Glutamatergic neuron (in vitro differentiated cells): ENCODE measurements at regions not wholly inside any gene's neighbourhood (a gene's known extent, or its start where the extent isn't known, plus 50 kb on each side); places are given as distances from the start of the nearest gene placed in this dataset.
"Not testable (repeated sequence)": the region's sequence is repeated elsewhere in the genome, so short reads cannot be mapped to it uniquely, and the experiment has no call there.

Source experiments
- DNase-seq: peaks from one replicate; pipeline ENCODE4 v3.0.0; 2022
- H3K27ac Mint-ChIP-seq: one replicate; pipeline ENCODE4 v1.8.0; 2020; ENCODE audit warnings: mild to moderate bottlenecking, mixed read lengths, inconsistent platforms; ENCODE audit not compliant: unreplicated experiment
- H3K27me3 Mint-ChIP-seq: one replicate; pipeline ENCODE4 v1.8.0; 2020; ENCODE audit warnings: mild to moderate bottlenecking, moderate library complexity, mixed read lengths, inconsistent platforms; ENCODE audit not compliant: unreplicated experiment
- H3K36me3 Mint-ChIP-seq: one replicate; pipeline ENCODE4 v1.8.0; 2020; ENCODE audit warnings: mild to moderate bottlenecking, mixed read lengths, inconsistent platforms; ENCODE audit not compliant: unreplicated experiment
- H3K4me1 Mint-ChIP-seq: one replicate; pipeline ENCODE4 v1.8.0; 2020; ENCODE audit warnings: mild to moderate bottlenecking, low read depth, mixed read lengths, inconsistent platforms; ENCODE audit not compliant: unreplicated experiment
- H3K4me3 Mint-ChIP-seq: one replicate; pipeline ENCODE4 v1.8.0; 2020; ENCODE audit warnings: mild to moderate bottlenecking, mixed read lengths, inconsistent platforms; ENCODE audit not compliant: unreplicated experiment
- H3K9me3 Mint-ChIP-seq: one replicate; pipeline ENCODE4 v1.8.0; 2020; ENCODE audit warnings: mild to moderate bottlenecking, moderate library complexity, mixed read lengths, inconsistent platforms; ENCODE audit not compliant: unreplicated experiment
- TF ChIP-seq, protein P1 (sequence below): fragments of 200-600 bp; sonication (generic); IDR thresholded peaks from one replicate; pipeline ENCODE4 v1.5.0; 2021; ENCODE audit not compliant: partially characterized antibody, unreplicated experiment

DNA sequence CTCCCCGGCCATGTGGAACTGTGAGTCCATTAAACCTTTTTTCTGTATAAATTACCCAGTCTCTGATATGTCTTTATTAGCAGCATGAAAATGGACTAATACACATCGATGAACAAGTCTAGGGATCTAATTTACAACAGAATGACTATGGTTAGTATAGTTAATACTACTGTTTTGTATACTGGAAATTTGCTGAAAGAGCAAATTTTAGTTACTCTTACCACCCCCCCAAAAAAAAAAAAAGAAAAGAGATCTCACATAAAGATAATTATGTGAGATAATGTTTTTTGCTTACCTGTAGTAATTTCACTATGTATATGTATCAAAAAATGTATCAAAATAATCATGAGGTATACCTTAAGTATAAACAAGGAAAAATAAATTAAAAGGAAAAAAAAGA, 199.5 kb upstream of the GRM3 start:
- Mint-ChIP-seq H3K4me1 (peaks cover 16% of the 10 kb centered on the region), H3K9me3 (peaks cover 2% of the 10 kb centered on the region), H3K4me3 (no peak overlapping the region), H3K36me3 (no peaks in the 10 kb centered on the region), H3K27me3 (no peaks in the 10 kb centered on the region), H3K27ac (no peak overlapping the region)
- TF ChIP-seq, protein P1, sequence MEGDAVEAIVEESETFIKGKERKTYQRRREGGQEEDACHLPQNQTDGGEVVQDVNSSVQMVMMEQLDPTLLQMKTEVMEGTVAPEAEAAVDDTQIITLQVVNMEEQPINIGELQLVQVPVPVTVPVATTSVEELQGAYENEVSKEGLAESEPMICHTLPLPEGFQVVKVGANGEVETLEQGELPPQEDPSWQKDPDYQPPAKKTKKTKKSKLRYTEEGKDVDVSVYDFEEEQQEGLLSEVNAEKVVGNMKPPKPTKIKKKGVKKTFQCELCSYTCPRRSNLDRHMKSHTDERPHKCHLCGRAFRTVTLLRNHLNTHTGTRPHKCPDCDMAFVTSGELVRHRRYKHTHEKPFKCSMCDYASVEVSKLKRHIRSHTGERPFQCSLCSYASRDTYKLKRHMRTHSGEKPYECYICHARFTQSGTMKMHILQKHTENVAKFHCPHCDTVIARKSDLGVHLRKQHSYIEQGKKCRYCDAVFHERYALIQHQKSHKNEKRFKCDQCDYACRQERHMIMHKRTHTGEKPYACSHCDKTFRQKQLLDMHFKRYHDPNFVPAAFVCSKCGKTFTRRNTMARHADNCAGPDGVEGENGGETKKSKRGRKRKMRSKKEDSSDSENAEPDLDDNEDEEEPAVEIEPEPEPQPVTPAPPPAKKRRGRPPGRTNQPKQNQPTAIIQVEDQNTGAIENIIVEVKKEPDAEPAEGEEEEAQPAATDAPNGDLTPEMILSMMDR, result no peak
- DNase-seq, result no peak

DNA sequence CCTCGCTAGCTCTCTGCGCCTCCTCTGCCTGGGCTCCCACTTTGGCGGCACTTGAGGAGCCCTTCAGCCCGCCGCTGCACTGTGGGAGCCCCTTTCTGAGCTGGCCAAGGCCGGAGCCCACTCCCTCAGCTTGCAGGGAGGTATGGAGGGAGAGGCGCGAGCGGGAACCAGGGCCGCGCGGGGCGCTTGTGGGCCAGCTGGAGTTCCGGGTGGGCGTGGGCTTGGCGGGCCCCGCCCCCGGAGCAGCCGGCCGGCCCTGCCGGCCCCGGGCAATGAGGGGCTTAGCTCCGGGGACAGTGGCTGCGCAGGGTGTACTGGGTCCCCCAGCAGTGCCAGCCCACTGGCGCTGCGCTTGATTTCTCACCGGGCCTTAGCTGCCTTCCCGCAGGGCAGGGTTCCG, 203.3 kb upstream of the GRM3 start:
- H3K9me3 Mint-ChIP-seq, result not testable (repeated sequence)

DNA sequence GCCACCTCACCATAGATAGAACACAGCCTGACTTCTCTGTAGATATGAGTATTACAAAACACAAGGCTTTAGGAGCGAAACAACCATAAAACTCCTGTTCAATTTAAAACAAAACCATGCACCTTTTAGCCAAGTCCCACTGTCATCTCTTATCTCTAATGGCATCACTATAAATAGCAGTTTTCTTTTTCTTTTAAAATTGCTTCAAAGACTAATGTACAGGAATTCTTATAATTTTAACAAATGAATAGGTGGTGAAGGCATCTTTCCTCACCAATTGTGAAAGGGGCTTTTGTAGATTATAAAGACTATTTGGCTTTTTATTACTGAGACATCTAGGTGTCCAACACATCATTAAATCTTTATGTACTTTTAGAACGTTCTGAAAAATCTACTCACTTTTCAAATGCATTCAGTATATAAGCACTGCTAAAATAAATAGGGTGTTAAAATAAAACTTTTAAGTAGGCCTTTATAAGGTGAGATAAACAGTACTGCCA, 205.7 kb upstream of the GRM3 start:
- no peak overlapping the region for H3K27ac Mint-ChIP-seq
- H3K36me3 Mint-ChIP-seq, result no peaks in the 10 kb centered on the region

More for the DNA sequence above, 203.3 kb upstream of the GRM3 start:
- H3K27me3 Mint-ChIP-seq, H3K36me3 Mint-ChIP-seq, H3K4me1 Mint-ChIP-seq, H3K27ac Mint-ChIP-seq, H3K4me3 Mint-ChIP-seq, DNase-seq: not testable (repeated sequence)

DNA sequence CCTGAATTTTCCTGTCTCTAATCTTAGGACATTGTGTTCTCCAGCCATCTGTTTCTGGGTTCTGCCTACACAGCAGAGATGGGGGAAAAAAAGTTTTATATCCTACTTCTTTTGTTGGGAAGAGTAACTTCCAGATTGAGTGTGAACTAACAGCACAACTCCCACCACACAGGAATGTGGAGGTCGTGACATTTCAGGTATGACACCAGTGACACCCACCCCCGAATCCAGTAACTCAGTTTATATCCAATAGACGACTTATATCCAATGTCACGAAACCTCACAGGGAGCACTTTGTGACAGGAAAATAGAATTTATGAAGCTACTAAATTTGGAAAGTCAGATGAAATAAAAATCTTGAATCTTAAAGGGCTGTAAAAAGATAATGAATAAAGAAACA, 211.9 kb upstream of the GRM3 start:
- Mint-ChIP-seq H3K9me3 (no peaks in the 10 kb centered on the region), H3K36me3 (no peaks in the 10 kb centered on the region), H3K4me3 (no peak overlapping the region), H3K4me1 (peaks cover 8% of the 10 kb centered on the region), H3K27ac (no peak overlapping the region), H3K27me3 (no peaks in the 10 kb centered on the region)
- TF ChIP-seq, protein P1, result no peak
- DNase-seq, result no peak

More for the DNA sequence above, 205.7 kb upstream of the GRM3 start:
- Mint-ChIP-seq H3K27me3 (no peaks in the 10 kb centered on the region), H3K9me3 (no peaks in the 10 kb centered on the region), H3K4me3 (no peak overlapping the region), H3K4me1 (peaks cover 7% of the 10 kb centered on the region)
- DNase-seq, result no peak
- TF ChIP-seq, protein P1, result no peak

DNA sequence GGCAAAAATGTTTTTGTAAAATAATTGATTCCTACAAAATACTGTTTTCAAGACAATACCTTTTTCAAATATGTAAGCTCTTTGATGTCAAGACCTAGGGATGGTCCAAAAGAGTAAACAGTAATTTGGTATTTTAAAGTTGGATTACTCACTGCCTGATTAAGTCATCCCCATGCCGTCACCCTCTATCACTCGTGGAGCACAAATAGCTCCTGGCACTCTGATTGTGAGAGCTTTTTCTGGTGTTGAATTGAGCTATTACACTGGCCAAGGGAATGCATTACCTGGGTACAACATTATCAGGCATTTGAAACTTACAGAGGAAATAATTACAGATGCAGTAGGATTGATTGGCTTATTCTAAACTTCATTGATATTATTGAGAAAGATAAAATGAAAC, 231.9 kb upstream of the GRM3 start:
- Mint-ChIP-seq H3K4me1 (peaks cover 7% of the 10 kb centered on the region), H3K27ac (no peak overlapping the region), H3K27me3 (no peaks in the 10 kb centered on the region), H3K4me3 (no peak overlapping the region), H3K9me3 (no peaks in the 10 kb centered on the region), H3K36me3 (no peaks in the 10 kb centered on the region)
- DNase-seq, result no peak
- TF ChIP-seq, protein P1, result no peak

DNA sequence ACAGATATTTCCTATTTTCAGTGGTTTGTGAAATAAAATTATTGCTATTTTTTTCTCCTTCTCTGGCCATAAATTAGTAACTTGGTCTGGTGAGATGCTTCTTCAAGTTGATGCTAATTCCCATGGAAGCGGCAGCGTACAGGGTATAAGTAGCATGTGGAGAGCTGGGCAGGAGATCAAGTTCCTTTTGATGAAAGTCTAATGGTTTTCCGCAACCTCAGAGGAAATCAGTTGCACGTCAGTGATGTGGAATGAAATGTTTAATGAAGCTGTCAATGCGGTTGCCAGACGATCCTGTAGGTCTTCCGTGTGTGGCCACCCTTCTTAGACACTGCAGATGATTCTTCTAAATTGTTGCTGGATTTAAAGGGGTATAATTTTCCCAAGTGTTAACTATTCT, 236.4 kb upstream of the GRM3 start:
- no peaks in the 10 kb centered on the region for H3K9me3 Mint-ChIP-seq
- DNase-seq, result no peak
- H3K27me3 Mint-ChIP-seq, result no peaks in the 10 kb centered on the region
- TF ChIP-seq, protein P1, result no peak
- H3K4me3 Mint-ChIP-seq, result no peak overlapping the region
- H3K4me1 Mint-ChIP-seq, result peaks cover 9% of the 10 kb centered on the region
- H3K27ac Mint-ChIP-seq, result no peak overlapping the region
- H3K36me3 Mint-ChIP-seq, result no peaks in the 10 kb centered on the region
